ENCODE measurements at regions not wholly inside any gene's neighbourhood (a gene's known extent, or its start where the extent isn't known, plus 50 kb on each side); places are given as distances from the start of the nearest gene placed in this dataset.

DNA sequence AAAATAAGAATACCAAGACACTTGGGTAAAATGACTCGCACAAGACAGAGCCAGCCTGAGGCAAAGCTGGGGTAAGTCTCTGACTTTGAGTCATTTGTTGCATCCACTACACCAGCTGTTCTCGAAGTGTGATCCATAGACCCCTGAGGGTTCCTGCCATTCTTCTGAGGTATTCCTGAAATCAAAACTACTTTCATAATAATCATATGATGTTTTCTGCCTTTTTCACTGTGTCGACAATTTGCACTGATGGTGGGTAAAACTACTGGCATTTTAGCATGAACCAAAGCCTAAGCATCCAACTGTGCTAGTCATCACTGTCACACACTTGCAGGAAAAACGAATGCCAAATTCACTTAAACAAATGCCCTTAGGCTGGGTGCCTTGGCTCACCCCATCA is 135.5 kb upstream of the FUT8 start:
- TF ChIP-seq, protein P1, sequence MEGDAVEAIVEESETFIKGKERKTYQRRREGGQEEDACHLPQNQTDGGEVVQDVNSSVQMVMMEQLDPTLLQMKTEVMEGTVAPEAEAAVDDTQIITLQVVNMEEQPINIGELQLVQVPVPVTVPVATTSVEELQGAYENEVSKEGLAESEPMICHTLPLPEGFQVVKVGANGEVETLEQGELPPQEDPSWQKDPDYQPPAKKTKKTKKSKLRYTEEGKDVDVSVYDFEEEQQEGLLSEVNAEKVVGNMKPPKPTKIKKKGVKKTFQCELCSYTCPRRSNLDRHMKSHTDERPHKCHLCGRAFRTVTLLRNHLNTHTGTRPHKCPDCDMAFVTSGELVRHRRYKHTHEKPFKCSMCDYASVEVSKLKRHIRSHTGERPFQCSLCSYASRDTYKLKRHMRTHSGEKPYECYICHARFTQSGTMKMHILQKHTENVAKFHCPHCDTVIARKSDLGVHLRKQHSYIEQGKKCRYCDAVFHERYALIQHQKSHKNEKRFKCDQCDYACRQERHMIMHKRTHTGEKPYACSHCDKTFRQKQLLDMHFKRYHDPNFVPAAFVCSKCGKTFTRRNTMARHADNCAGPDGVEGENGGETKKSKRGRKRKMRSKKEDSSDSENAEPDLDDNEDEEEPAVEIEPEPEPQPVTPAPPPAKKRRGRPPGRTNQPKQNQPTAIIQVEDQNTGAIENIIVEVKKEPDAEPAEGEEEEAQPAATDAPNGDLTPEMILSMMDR (IDR thresholded peaks at IDR 0.05; ENCODE audit: control extremely low read depth, extremely low read depth, low read depth, missing control alignments): no peak
- POLR2A ChIA-PET: no interaction called here
- CTCF ChIA-PET: interaction anchor here (0.9 to 2.2 kb wide), 4 partner anchors 10 to 113 kb away, joined by 3 to 11 read pairs (median 3); no protein-coding TSS in a partner anchor
- no peak for DNase-seq (ENCODE audit: extremely low spot score)

DNA sequence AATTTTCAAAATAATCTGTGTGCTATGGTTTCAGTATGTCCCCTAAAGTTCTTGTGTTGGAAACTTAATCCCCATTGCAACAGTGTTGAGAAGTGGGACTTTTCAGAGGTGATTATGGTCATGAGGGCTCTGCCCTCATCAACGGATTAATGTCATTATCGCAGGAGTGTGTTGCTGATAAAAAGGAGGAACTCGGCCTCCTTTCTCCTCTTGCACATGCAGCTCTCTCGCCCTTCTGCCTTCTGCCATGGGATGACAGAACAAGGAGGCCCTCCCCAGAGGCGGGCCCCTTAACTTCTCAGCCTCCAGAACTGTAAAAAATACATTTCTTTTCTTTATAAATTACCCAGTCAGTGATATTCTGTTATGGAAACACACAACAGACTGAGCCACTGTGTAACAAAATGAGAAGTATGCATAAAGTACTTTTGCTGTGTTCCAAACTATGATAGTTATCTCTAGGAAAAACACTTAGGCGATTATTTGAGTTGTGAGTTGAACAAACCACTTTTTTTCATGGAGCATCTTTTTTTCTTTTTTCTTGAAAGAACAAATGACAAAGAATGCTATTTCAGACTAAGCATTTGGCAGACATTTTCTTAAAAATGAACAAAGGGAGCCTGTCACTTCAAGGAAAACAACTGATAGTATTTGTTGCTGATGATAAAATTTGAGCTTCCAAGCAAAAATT is 134.8 kb upstream of the FUT8 start:
- DNase-seq (ENCODE audit: extremely low spot score): no peak
- POLR2A ChIA-PET: no interaction called here
- TF ChIP-seq, protein P1 (IDR thresholded peaks at IDR 0.05; ENCODE audit: control extremely low read depth, extremely low read depth, low read depth, missing control alignments): no peak
- CTCF ChIA-PET: interaction anchor here (1.4 to 2.2 kb wide), 2 partner anchors 9 to 18 kb away, joined by 3 to 11 read pairs; no protein-coding TSS in a partner anchor

DNA sequence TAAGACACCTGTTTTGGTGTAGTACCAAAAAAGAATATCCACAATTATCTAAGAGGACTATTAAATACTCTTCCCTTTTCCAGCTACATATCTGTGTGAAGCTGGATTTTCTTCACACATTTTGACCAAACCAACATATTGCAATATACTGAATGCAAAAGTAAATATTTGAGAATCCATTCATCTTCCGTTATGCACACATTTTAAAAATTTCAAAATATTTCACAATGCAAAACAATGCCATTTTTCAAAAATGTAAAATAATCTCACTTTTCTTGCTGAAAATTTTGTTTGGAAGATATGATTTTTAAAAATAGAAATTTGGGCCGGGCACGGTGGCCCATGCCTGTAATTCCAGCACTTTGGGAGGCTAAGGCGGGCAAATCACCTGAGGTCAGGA is 133.9 kb upstream of the FUT8 start:
- ChIA-PET CTCF (interaction anchor here (1.4 kb wide), 1 partner anchor 19 kb away, joined by 3 read pairs; no protein-coding TSS in a partner anchor), POLR2A (no interaction called here)
- no peak for DNase-seq (ENCODE audit: extremely low spot score)
- TF ChIP-seq, protein P1 (IDR thresholded peaks at IDR 0.05; ENCODE audit: control extremely low read depth, extremely low read depth, low read depth, missing control alignments): no peak

DNA sequence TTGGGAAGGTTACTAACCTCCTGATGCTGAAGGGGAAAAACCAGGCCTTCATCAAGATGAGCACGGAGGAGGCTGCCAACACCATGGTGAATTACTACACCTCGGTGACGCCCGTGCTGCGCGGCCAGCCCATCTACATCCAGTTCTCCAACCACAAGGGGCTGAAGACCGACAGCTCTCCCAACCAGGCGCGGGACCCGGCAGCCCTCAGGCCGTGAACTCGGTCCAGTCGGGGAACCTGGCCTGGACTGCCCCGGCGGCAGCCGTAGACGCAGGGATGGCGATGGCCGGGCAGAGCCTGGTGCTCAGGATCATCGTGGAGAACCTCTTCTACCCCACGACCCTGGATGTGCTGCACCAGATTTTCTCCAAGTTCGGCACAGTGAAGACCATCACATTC is 133.0 kb upstream of the FUT8 start:
- CTCF ChIA-PET: interaction anchor here (0.7 to 0.9 kb wide), 2 partner anchors 33 to 136 kb away, joined by 3 read pairs; no protein-coding TSS in a partner anchor
- DNase-seq (ENCODE audit: extremely low spot score): no peak
- POLR2A ChIA-PET: no interaction called here
- TF ChIP-seq, protein P1 (IDR thresholded peaks at IDR 0.05; ENCODE audit: control extremely low read depth, extremely low read depth, low read depth, missing control alignments): no peak

DNA sequence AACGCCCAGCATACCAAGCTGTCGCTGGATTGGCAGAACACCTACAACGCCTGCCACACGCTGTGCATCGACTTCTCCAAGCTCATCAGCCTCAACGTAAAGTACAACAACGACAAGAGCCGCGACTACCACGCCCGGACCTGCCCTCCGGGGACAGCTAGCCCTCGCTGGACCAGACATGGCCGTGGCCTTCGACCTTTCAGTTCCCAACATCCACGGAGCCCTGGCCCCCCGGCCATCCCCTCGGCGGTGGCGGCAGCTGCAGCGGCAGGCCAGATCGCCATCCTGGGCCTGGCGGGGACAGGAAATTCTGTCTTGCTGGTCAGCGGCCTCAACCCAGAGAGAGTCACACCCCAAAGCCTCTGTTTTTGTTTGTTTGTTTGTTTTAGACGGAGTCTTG is 132.6 kb upstream of the FUT8 start:
- ChIA-PET POLR2A (no interaction called here), CTCF (interaction anchor here (0.7 to 0.9 kb wide), 2 partner anchors 34 to 135 kb away, joined by 3 read pairs; no protein-coding TSS in a partner anchor)
- DNase-seq (ENCODE audit: extremely low spot score): no peak
- TF ChIP-seq, protein P1 (IDR thresholded peaks at IDR 0.05; ENCODE audit: control extremely low read depth, extremely low read depth, low read depth, missing control alignments): no peak

DNA sequence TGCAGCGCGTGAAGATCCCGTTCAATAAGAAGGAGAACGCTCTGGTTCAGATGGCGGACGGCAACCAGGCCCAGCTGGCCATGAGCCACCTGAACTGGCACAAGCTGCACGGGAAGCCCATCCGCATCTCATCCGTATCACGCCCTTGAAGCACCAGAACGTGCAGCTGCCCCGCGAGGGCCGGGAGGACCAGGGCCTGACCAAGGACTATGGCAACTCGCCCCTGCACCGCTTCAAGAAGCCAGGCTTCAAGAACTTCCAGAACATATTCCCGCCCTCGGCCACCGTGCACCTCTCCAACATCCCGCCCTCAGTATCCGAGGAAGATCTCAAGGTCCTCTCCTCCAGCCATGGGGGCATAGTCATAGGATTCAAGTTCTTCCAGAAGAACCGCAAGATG is 131.9 kb upstream of the FUT8 start:
- TF ChIP-seq, protein P1 (IDR thresholded peaks at IDR 0.05; ENCODE audit: control extremely low read depth, extremely low read depth, low read depth, missing control alignments): no peak
- CTCF ChIA-PET: interaction anchor here (2.0 kb wide), 1 partner anchor 135 kb away, joined by 6 read pairs; no protein-coding TSS in a partner anchor
- POLR2A ChIA-PET: no interaction called here
- DNase-seq (ENCODE audit: extremely low spot score): no peak
